Retinal pigment epithelial cell (primary cell): ENCODE measurements at regions not wholly inside any gene's neighbourhood (a gene's known extent, or its start where the extent isn't known, plus 50 kb on each side); places are given as distances from the start of the nearest gene placed in this dataset.

Source experiments
- DNase-seq: peaks from one replicate; pipeline ENCODE4 v3.0.0-alpha.2; 2010; ENCODE audit warnings: low read depth
- H3K4me3 ChIP-seq: 2 replicates; pipeline ENCODE4 v1.5.1; 2011; ENCODE audit warnings: mild to moderate bottlenecking, low read length, control low read depth, moderate library complexity
- TF ChIP-seq, protein P1 (sequence below): conservative IDR thresholded peaks from 2 replicates; pipeline ENCODE4 v1.5.1; 2011; ENCODE audit warnings: low read depth, low read length, control low read depth, inconsistent platforms

DNA sequence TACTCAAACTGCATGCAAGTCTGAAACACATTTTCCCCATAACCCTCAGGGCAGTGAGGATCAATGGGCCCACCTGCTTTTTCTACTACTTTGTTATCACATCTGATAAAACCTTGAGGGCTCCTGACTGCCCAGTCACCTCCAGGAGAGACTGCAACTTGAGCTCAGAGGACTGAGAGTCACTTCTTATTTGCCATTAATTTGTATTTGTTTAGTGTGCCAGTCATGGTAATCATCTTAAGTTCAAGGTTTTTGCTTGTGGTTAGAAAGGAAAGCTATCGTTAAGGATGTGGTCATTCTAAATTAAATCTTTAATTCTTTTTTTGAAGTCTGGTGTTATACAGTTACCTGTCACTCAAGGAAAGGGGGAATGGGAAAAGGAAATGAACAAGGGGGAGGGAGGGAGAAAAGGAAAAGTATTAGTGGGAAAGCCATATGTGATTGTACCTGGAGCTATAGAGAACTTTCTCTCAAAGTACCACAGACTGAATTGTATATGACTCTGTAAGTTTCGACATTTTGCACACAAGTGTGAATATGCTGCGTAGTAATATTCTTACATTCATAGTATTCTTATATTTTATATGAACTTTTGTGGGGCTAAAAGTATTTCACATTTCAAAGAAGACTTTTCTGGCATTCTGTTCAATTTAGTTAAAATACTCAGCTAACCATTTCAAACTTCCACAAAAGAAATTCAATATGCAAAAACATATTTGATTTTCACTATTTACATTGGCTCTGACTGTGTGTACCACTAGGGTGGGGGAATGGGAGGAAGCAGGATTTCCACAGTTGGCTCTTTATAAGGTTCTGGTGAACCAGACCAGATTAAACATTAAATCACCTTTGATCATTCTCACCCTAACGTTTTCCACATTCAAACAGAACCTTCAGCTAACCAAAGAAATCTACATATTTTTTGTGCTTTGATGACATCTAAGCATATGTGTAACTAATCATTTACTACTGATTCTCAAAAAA, 166.5 kb upstream of the ATP11B start:
- no peak for DNase-seq
- no peak overlapping the region for H3K4me3 ChIP-seq
- TF ChIP-seq, protein P1, sequence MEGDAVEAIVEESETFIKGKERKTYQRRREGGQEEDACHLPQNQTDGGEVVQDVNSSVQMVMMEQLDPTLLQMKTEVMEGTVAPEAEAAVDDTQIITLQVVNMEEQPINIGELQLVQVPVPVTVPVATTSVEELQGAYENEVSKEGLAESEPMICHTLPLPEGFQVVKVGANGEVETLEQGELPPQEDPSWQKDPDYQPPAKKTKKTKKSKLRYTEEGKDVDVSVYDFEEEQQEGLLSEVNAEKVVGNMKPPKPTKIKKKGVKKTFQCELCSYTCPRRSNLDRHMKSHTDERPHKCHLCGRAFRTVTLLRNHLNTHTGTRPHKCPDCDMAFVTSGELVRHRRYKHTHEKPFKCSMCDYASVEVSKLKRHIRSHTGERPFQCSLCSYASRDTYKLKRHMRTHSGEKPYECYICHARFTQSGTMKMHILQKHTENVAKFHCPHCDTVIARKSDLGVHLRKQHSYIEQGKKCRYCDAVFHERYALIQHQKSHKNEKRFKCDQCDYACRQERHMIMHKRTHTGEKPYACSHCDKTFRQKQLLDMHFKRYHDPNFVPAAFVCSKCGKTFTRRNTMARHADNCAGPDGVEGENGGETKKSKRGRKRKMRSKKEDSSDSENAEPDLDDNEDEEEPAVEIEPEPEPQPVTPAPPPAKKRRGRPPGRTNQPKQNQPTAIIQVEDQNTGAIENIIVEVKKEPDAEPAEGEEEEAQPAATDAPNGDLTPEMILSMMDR: no peak

DNA sequence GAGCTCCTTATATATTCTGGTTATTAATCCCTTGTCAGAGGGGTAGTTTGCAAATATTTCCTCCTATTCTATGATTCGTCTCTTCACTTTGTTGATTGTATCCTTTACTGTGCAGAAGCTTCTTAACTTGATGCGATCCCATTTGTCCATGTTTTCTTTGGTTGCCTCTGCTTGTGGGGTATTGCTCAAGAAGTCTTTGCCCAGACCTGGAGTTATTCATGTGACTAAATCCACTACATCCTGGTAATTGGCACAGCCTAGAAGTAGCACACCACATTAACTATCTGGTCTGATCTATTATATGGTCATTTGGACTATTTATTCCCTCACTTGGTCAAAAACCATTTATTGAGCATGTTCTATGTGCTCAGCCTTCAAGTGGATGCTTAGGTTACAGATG, 164.8 kb upstream of the ATP11B start:
- no peak for DNase-seq
- no peak overlapping the region for H3K4me3 ChIP-seq
- TF ChIP-seq, protein P1: no peak

DNA sequence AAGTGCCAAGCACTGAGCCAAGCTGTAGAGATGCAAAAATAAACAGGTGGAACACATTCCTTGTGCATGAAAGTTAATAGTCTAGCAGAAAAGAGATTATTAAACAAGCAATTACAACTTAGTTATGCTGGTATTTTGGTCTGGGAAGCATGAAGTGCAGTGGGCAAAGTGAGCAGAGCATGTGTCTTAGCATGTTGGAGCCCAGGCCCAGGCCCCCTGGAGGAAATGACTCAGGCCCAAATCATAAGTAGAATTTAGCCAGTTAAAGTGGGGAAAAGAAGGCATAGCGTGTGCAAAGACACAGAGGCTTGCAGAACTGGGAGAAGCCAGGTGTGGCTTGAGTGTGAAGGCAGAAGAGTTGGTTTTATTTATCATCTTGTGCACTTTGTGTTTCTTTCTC, 163.8 kb upstream of the ATP11B start:
- H3K4me3 ChIP-seq: no peak overlapping the region
- DNase-seq: no peak
- TF ChIP-seq, protein P1: no peak

DNA sequence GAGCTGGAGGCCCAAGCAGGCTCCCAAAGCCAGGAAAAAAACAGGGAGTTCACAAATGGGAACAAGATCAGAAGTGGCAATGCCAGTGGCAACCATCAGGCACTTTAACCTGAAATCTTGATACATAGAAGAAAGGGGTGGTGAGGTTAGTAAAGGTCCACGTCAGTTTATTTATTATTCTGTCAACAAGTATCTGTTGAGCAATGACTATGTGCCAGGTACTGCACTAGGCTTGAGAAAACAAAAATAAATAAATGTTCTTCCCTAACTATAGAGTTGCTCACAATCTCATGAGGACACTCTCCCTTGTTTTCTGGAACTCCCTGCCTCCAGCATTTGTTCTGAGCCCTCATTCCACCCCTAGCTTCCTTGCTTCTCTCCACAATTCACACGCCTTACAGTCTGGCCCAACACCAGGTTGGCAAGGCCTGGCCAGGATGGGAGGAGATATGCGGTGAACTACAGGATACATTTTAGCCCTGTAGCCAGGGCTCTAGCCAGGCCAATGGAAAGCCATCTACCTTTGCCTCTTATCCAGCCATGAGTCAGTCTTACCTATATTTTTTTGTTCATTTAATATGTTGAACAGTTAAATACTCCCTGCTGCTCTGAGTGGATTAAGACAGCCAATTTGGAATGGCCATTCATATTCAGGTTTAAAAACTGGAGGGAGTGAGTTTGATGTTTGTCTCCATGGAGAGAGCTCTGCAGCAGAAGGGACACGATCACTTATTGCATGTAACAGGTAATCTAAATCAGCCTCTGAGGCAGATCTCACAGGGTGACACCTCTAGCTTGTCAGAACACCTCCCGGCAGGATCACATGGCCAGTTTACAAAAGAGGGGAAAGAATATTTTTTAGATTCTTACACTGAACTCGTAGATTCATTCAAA, 161.9 kb upstream of the ATP11B start:
- TF ChIP-seq, protein P1: no peak
- H3K4me3 ChIP-seq: no peak overlapping the region
- DNase-seq: no peak

DNA sequence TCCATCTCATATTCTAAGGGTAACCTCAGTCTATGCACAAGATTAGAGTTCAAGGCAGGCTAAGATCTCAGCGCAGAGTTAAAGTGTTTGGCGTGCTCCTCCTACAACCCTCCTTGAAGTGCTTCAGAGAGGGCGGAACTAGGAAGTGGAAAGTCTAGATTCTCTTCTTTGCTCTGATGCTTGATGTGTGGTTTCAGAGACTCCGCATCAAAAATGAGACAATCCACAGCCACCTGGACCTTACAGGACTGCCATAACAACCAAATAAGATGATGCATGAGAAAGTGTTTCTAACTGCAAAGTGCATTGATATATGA, 161.3 kb upstream of the ATP11B start:
- H3K4me3 ChIP-seq: no peak overlapping the region
- DNase-seq: no peak
- TF ChIP-seq, protein P1: no peak

DNA sequence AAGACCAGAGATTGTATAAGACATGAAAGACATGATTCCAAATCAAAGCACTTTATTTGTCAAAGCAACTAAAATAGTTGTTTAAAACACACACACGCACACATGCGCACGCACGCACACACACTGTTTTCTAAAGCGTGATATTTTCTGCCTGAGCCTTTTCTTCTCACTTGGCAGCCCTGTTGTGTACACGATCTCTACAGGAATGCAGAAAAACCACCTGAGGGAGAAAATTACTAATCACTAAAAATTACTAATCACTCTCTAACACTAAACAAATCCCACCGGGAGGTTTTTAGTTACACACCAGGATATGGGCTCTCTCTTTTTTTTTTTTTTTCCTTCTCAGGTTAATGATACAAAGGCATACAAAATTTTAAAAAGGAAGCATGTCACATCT, 160.1 kb upstream of the ATP11B start:
- no peak overlapping the region for H3K4me3 ChIP-seq
- no peak for DNase-seq
- TF ChIP-seq, protein P1: no peak
